H1 (cell line): ENCODE measurements at regions not wholly inside any gene's neighbourhood (a gene's known extent, or its start where the extent isn't known, plus 50 kb on each side); places are given as distances from the start of the nearest gene placed in this dataset.

Experiments used
- CTCF ChIA-PET: fragments of 300-600 bp; sonication (Branson Sonifier 250); formaldehyde crosslinking; loops from one replicate; lab custom pipeline; 2021; ENCODE audit not compliant: partially characterized antibody; lab: Charles Lee
- POLR2A ChIA-PET: fragments of 300-600 bp; sonication (Branson Sonifier 250); formaldehyde crosslinking; loops from one replicate; lab custom pipeline; 2021; ENCODE audit warnings: inconsistent platforms; ENCODE audit not compliant: partially characterized antibody; lab: Charles Lee
- DNase-seq, 2 experiments: peaks; one replicate each; pipeline versions ENCODE4 v3.0.0 to v3.0.0-alpha.2; 2010 to 2022; ENCODE audit warnings: low spot score in 2 of 2, low read depth in 1 of 2, mixed read lengths in 1 of 2
- FAIRE-seq: peaks from 2 replicates; lab custom pipeline; 2011; peaks lifted over from hg19 to GRCh38; lab: Jason Lieb, UNC
- H2AFZ ChIP-seq: 2 replicates; pipeline ENCODE4 v1.8.1; 2012; ENCODE audit warnings: low read length, inconsistent platforms
- H2AK5ac ChIP-seq: 2 replicates; pipeline ENCODE4 v1.6.1; 2013; ENCODE audit warnings: low read depth, low read length
- H2BK120ac ChIP-seq: replicated peaks from 2 replicates; pipeline ENCODE3; 2013; ENCODE audit warnings: low read depth, low read length, inconsistent platforms
- H2BK12ac ChIP-seq: 2 replicates; pipeline ENCODE4 v1.6.1; 2013; ENCODE audit warnings: low read depth, low read length
- H2BK15ac ChIP-seq: 2 replicates; pipeline ENCODE4 v1.6.1; 2013; ENCODE audit warnings: low read length
- H2BK20ac ChIP-seq: 2 replicates; pipeline ENCODE4 v1.6.1; 2013; ENCODE audit warnings: low read length
- H2BK5ac ChIP-seq: 2 replicates; pipeline ENCODE4 v1.6.1; 2013; ENCODE audit warnings: low read depth, low read length
- H3K14ac ChIP-seq: 2 replicates; pipeline ENCODE4 v1.6.1; 2013; ENCODE audit warnings: inconsistent platforms; ENCODE audit not compliant: insufficient read length
- H3K18ac ChIP-seq: 2 replicates; pipeline ENCODE4 v1.6.1; 2013; ENCODE audit warnings: low read length; ENCODE audit errors: extremely low read depth
- H3K23ac ChIP-seq: 2 replicates; pipeline ENCODE4 v1.6.1; 2013; ENCODE audit warnings: inconsistent platforms; ENCODE audit not compliant: insufficient read length
- H3K23me2 ChIP-seq: 2 replicates; pipeline ENCODE4 v1.6.1; 2013; ENCODE audit warnings: low read depth, low read length
- H3K27ac ChIP-seq: 2 replicates; pipeline ENCODE4 v1.6.1; 2011; ENCODE audit warnings: low read depth, low read length, inconsistent platforms
- H3K27me3 ChIP-seq, 4 experiments: replicated peaks in 1 of 4; 1 replicate in 1 of 4; 2 replicates in 3 of 4; pipeline versions ENCODE4 v1.6.1 to v1.8.1; 2011 to 2013; ENCODE audit warnings: low read length in 3 of 4, mild to moderate bottlenecking in 3 of 4, inconsistent platforms in 2 of 4, mixed read lengths in 2 of 4, moderate library complexity in 1 of 4; ENCODE audit not compliant: control insufficient read depth in 3 of 4, insufficient read depth in 3 of 4; ENCODE audit errors: extremely low read depth in 1 of 4
- H3K36me3 ChIP-seq, 4 experiments: 2 replicates each; pipeline versions ENCODE4 v1.6.1 to v1.8.1; 2011 to 2013; ENCODE audit warnings: mild to moderate bottlenecking in 4 of 4, low read length in 3 of 4, moderate library complexity in 2 of 4, control low read depth in 1 of 4, inconsistent platforms in 1 of 4; ENCODE audit not compliant: insufficient read depth in 4 of 4, control insufficient read depth in 2 of 4
- H3K4ac ChIP-seq: replicated peaks from 2 replicates; pipeline ENCODE3; 2013; ENCODE audit warnings: low read length, low read depth, mixed read lengths, inconsistent platforms; ENCODE audit not compliant: insufficient read length
- H3K4me1 ChIP-seq, 4 experiments: replicated peaks in 1 of 4; 1 replicate in 1 of 4; 2 replicates in 3 of 4; pipeline versions ENCODE4 v1.6.1 to v1.8.1; 2011 to 2013; ENCODE audit warnings: low read length in 3 of 4, inconsistent platforms in 2 of 4, mixed read lengths in 1 of 4; ENCODE audit not compliant: insufficient read depth in 4 of 4, control insufficient read depth in 3 of 4
- H3K4me2 ChIP-seq, 2 experiments: 2 replicates each; pipeline versions ENCODE4 v1.6.1 to v1.8.1; 2011 to 2013; ENCODE audit warnings: low read depth in 2 of 2, low read length in 2 of 2, control low read depth in 1 of 2, inconsistent platforms in 1 of 2, mild to moderate bottlenecking in 1 of 2; ENCODE audit not compliant: insufficient read depth in 1 of 2
- H3K4me3 ChIP-seq, 4 experiments: fragments of 200-600, 300-600 bp in 1 of 4; sonication (generic), shearing (Covaris generic), sonication (Bioruptor Twin) in 1 of 4; 2 replicates each; pipeline versions ENCODE4 v1.5.1 to v1.8.1; 2011 to 2016; ENCODE audit warnings: low read length in 4 of 4, low read depth in 3 of 4, control low read depth in 2 of 4, inconsistent platforms in 2 of 4, mild to moderate bottlenecking in 2 of 4, mixed read lengths in 1 of 4, moderate library complexity in 1 of 4; ENCODE audit not compliant: insufficient read depth in 2 of 4; ENCODE audit errors: extremely low read depth in 1 of 4
- H3K56ac ChIP-seq: replicated peaks from 2 replicates; pipeline ENCODE3; 2013; ENCODE audit warnings: low read depth, mild to moderate bottlenecking, mixed read lengths, low read length, inconsistent platforms; ENCODE audit not compliant: insufficient read length
- H3K79me1 ChIP-seq: 2 replicates; pipeline ENCODE4 v1.6.1; 2013; ENCODE audit warnings: low read depth, low read length, control low read depth
- H3K79me2 ChIP-seq, 2 experiments: 2 replicates each; pipeline versions ENCODE4 v1.6.1 to v1.8.1; 2012 to 2013; ENCODE audit warnings: low read length in 2 of 2, mild to moderate bottlenecking in 2 of 2, inconsistent platforms in 1 of 2; ENCODE audit not compliant: insufficient read depth in 2 of 2, control insufficient read depth in 1 of 2
- H3K9ac ChIP-seq, 4 experiments: replicated peaks in 1 of 4; 1 replicate in 1 of 4; 2 replicates in 3 of 4; pipeline versions ENCODE4 v1.6.1 to v1.8.1; 2011 to 2013; ENCODE audit warnings: low read depth in 3 of 4, low read length in 3 of 4, control low read depth in 2 of 4, mild to moderate bottlenecking in 2 of 4, moderate library complexity in 2 of 4, inconsistent platforms in 1 of 4; ENCODE audit errors: extremely low read depth in 1 of 4
- H3K9me3 ChIP-seq, 2 experiments: 2 replicates each; pipeline versions ENCODE4 v1.6.1 to v1.8.1; 2012 to 2013; ENCODE audit warnings: mild to moderate bottlenecking in 2 of 2, moderate library complexity in 2 of 2, control low read depth in 1 of 2, inconsistent platforms in 1 of 2, low read depth in 1 of 2, low read length in 1 of 2, mixed read lengths in 1 of 2; ENCODE audit not compliant: insufficient read depth in 2 of 2
- H4K20me1 ChIP-seq, 2 experiments: replicated peaks in 1 of 2; 2 replicates each; pipeline versions ENCODE3 to v1.8.1; 2011 to 2013; ENCODE audit warnings: inconsistent platforms in 2 of 2, low read length in 2 of 2, mild to moderate bottlenecking in 1 of 2; ENCODE audit not compliant: insufficient read depth in 2 of 2, control insufficient read depth in 1 of 2
- H4K5ac ChIP-seq: 2 replicates; pipeline ENCODE4 v1.6.1; 2013; ENCODE audit warnings: low read length, low read depth, mixed read lengths, inconsistent platforms; ENCODE audit not compliant: insufficient read length
- H4K8ac ChIP-seq: 2 replicates; pipeline ENCODE4 v1.8.0; 2013; ENCODE audit warnings: mild to moderate bottlenecking, moderate library complexity, low read length, inconsistent platforms; ENCODE audit not compliant: insufficient read depth; ENCODE audit errors: extremely low read depth
- H4K91ac ChIP-seq: replicated peaks from 2 replicates; pipeline ENCODE3; 2013; ENCODE audit warnings: low read length, mixed read lengths, inconsistent platforms; ENCODE audit not compliant: insufficient read length
- BACH1 ChIP-seq: IDR thresholded peaks from 2 replicates; pipeline ENCODE4 v1.6.1; 2012; ENCODE audit warnings: low read length, improper control_type of control experiment
- CHD2 ChIP-seq: IDR thresholded peaks from 2 replicates; pipeline ENCODE4 v1.6.1; 2012; ENCODE audit warnings: low read length, improper control_type of control experiment
- EZH2 ChIP-seq: fragments of 200-600 bp; sonication (generic); IDR thresholded peaks from 2 replicates; pipeline ENCODE4 v1.7.1; 2012; ENCODE audit warnings: low read depth, mild to moderate bottlenecking, moderate library complexity, low read length, inconsistent platforms; ENCODE audit not compliant: severe bottlenecking
- SIRT6 ChIP-seq: IDR thresholded peaks from one replicate; pipeline ENCODE4 v1.7.1; 2012; ENCODE audit warnings: low read length, inconsistent platforms
- SIX5 ChIP-seq: IDR thresholded peaks from 2 replicates; pipeline ENCODE4 v1.6.1; 2011; ENCODE audit warnings: mild to moderate bottlenecking, low read depth, low read length
- WGBS, 2 experiments: shearing (Covaris generic) in 1 of 2; methylation state at CpG; one replicate each; pipeline versions ENCODE4 v1.1.6 to v1.1.7; 2013 to 2015; ENCODE audit warnings: low lambda C conversion rate in 2 of 2, mixed read lengths in 2 of 2, inconsistent platforms in 1 of 2, low coverage in 1 of 2, missing lambda C conversion rate in 1 of 2; ENCODE audit not compliant: insufficient replicate concordance in 2 of 2, insufficient coverage in 1 of 2, insufficient read length in 1 of 2; ENCODE audit errors: extremely low coverage in 1 of 2, missing lambda C conversion rate in 1 of 2; 5-methylcytosine and 5-hydroxymethylcytosine counted together
- TF ChIP-seq, protein P1 (sequence below): IDR thresholded peaks from 2 replicates; pipeline ENCODE4 v1.6.1; 2011; ENCODE audit warnings: low read depth, mild to moderate bottlenecking, low read length; ENCODE audit not compliant: insufficient read depth
- TF ChIP-seq, protein P2 (sequence below): IDR thresholded peaks from 2 replicates; pipeline ENCODE4 v1.6.1; 2012; ENCODE audit warnings: low read length, inconsistent platforms

DNA sequence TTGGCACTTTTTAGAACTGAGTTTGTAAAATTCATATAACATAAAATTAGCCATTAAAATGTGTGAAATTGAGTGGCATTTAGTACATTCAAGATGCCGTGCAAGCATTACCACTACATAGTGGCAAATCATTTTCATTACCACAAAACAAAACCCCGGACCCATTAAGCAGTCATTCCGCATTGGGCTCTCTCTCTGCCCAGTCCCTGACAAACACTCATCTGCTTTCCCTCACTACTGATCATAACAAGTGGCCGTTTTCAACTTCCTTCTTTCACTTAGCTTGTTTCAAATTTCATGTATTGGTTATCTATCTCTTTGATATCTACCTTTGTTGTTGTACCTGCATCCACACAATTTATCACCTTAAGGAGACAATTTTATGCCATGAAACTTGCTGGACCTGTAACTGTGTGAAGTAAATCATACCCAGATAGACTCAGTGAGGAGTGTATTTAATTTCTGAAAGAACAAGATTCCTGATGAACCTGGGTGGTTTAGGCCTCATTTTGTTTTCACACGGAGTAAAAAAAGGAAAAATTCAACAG lies 202.1 kb downstream of the OR13H1 start:
- no peak for FAIRE-seq
- POLR2A ChIA-PET: no interaction called here

More for the DNA sequence above, 202.1 kb downstream of the OR13H1 start:
- WGBS, 2 experiments: 96% methylated on average over 5 of the region's 5 CpGs; no CpG with 5 or more reads in 1 of the 2 experiments
- no peak overlapping the region for H2AFZ ChIP-seq
- no peak overlapping the region for H3K18ac ChIP-seq
- no peaks in the 10 kb centered on the region for H3K9me3 ChIP-seq
- H3K9ac ChIP-seq: no peak overlapping the region
- H3K79me2 ChIP-seq: no peaks in the 10 kb centered on the region
- H3K4ac ChIP-seq: no peak overlapping the region
- H2BK5ac ChIP-seq: no peak overlapping the region
- no peaks in the 10 kb centered on the region for H4K20me1 ChIP-seq
- no peaks in the 10 kb centered on the region for H3K23me2 ChIP-seq
- H2BK15ac ChIP-seq: no peak overlapping the region
- H2BK20ac ChIP-seq: no peak overlapping the region
- H3K27me3 ChIP-seq: no peaks in the 10 kb centered on the region
- H4K91ac ChIP-seq: no peak overlapping the region
- no peak overlapping the region for H4K8ac ChIP-seq
- no peak overlapping the region for H2BK12ac ChIP-seq
- H3K4me1 ChIP-seq: no peaks in the 10 kb centered on the region
- no peak overlapping the region for H3K14ac ChIP-seq
- no peak overlapping the region for H3K27ac ChIP-seq
- H3K79me1 ChIP-seq: no peaks in the 10 kb centered on the region; the same call in 1 of the 2 replicates
- peaks cover 4 to 77% (median 43%) of the 10 kb centered on the region in 4 experiments for H3K36me3 ChIP-seq
- DNase-seq: no peak
- H3K4me2 ChIP-seq: no peak overlapping the region
- H3K56ac ChIP-seq: no peak overlapping the region
- no peak overlapping the region for H4K5ac ChIP-seq
- CTCF ChIA-PET: no interaction called here
- TF ChIP-seq CHD2 (no peak), BACH1 (no peak), SIRT6 (no peak), EZH2 (no peak), SIX5 (no peak)
- TF ChIP-seq, protein P1, sequence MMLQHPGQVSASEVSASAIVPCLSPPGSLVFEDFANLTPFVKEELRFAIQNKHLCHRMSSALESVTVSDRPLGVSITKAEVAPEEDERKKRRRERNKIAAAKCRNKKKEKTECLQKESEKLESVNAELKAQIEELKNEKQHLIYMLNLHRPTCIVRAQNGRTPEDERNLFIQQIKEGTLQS: no peak
- TF ChIP-seq, protein P2, sequence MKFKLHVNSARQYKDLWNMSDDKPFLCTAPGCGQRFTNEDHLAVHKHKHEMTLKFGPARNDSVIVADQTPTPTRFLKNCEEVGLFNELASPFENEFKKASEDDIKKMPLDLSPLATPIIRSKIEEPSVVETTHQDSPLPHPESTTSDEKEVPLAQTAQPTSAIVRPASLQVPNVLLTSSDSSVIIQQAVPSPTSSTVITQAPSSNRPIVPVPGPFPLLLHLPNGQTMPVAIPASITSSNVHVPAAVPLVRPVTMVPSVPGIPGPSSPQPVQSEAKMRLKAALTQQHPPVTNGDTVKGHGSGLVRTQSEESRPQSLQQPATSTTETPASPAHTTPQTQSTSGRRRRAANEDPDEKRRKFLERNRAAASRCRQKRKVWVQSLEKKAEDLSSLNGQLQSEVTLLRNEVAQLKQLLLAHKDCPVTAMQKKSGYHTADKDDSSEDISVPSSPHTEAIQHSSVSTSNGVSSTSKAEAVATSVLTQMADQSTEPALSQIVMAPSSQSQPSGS: no peak
- H3K23ac ChIP-seq: no peak overlapping the region
- no peak overlapping the region for H2BK120ac ChIP-seq
- no peak overlapping the region for H2AK5ac ChIP-seq
- no peak overlapping the region for H3K4me3 ChIP-seq
